LoVo (cell line): ENCODE measurements at regions not wholly inside any gene's neighbourhood (a gene's known extent, or its start where the extent isn't known, plus 50 kb on each side); places are given as distances from the start of the nearest gene placed in this dataset.

Experiments used
- DNase-seq: peaks from one replicate; pipeline ENCODE4 v3.0.0-alpha.2; 2016; ENCODE audit warnings: low spot score

DNA sequence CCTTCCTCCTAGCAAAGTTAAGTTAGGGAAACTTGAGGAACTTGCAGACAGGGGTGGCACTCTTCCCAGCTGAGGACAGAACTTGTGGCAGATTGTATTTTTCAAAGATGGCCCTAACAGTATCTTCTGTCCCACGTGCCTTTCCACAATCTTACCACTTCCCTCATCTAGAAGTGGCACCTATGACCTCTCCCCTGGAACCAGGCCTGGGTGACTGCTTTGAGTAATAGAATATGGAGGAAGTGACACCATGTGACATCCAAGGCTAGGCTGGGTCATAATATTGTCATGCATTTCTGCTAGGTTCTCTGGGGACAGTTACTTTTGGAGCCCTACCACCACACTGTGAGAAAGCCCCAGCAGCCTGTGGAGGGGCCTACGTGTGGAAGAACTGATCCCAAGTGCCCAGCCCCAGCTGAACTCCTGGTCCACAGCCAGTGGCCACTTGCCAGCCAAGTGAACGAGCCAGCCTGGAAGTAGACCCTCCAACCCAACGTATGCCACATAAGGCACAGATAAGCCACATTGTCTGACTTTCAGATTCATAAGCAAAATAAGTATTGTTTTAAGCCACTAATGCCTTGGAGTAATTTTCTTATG is 193.7 kb downstream of the PTPN20 start:
- no peak for DNase-seq

DNA sequence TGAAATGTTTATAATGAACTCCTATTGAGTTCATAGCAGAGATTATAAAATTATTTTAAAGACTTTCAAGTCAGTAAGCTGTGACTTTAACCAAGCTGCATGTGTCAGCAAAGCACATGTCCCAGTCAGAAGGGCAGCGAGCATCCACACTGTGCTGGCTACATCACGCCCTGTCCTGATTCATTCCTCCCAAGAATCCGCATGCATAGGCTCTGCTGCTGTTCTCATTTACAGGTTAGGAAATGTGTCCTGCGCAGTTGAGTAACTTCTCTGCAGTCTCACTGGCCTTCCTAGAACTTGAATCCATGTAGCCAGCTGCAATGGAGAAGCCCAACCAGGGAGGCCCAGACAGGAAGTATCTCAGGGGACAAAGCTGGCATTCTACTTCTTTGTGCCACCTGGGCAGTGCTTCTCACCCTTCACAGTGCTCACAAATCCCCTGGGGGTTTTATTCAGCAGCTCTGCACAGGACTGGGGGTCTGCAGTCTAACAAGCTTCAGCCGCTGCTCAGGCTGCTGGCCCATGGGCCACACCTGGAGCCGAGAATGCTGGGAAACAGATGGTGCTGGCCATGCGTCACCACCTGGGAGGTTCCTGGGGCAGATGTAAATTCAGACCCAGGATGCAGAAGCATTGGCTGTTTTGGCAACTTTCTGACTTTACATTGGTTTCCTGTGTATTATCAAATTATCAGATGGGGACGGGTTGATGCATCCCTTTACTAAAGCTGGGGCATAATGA is 192.8 kb upstream of the GDF10 start:
- no peak for DNase-seq

DNA sequence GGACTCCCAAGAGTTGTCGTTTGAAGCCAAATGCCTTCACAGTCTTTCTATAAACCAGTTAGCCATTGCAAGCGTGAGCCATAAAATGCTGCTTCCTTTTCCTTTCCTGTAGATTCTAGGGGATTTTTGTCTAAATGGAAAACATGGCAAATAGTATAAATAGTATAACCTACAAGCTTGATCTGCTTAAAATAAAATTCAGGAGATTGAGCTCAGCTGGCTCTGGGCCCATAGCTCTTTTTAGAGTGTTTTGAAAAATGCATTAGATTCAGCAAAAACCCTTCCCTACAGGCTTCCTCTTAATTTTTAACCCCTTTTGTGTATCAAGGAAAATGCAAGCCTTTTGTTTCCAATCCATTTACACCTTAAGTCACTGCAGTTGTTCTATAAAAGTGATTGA is 190.1 kb upstream of the GDF10 start:
- no peak for DNase-seq

DNA sequence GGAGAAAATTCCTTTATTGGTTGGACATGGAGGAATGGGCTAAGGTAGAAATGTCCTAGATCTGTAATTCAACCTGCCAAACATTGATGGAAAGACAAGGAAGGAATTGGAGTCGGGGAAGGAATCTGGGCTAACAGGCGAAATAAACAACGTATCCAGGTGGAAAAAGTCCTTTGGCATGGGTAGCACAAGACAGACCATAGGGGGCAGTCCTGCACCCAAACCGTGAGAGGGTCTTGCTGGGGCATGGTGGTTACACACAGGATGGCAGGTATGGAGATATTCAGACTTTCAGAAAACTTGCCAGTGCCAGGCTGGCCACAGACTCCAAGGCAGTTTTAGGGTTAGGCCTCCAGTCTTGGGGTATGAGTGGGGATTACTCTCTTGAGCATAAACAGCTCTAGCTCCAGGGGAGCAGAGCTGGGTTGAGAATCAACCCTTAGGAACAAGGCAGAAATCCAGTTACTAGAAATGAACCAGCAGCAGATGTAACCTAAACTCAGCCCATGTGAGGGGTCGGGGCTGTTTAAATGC is 188.6 kb upstream of the GDF10 start:
- no peak for DNase-seq

DNA sequence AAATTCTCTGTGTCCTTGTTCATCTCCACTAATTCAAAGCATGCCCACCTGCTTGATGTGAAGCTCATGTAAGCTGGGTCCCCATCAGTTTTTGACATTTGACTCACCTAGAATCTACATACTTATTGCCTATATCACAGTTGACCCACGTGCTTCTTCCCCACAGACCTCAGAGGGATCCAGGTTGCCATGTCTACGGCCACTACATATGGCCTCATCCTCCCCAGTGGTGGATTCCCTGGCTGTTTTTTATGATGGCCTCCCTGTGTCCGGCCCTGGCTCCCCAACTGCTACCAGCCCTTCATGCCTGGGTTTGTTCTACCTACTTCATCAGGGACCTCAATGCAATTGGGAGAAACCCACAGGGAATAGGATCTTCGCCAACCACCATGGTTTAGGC is 187.4 kb upstream of the GDF10 start:
- no peak for DNase-seq

DNA sequence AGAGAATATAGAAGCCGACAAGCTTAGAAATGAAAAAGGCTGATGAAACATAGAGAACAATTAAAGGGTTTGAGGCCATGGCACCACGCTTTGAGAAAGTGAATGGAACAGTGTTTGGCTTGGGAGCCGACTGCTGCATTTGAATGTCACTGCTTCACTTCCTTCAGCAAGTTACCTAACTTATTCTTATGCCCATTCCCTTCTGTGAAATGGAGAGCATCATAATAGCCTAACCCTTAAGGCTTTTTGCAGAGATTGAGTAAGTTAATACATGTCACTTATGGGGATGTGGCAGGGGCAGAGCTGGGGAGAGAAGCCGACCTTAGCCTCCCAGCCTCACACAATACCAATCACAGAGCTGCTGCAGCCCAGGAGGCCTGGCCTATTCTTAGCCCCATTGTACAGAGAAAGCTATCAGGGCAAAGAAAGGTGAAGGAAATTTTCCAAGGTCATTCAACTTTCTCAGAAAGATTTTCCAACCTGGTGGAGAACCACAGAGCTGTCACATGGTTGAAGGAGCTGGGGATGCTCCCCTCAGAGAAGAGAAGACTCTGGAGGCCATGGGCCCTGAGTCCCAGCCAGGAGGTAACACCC is 186.0 kb upstream of the GDF10 start:
- DNase-seq: no peak

DNA sequence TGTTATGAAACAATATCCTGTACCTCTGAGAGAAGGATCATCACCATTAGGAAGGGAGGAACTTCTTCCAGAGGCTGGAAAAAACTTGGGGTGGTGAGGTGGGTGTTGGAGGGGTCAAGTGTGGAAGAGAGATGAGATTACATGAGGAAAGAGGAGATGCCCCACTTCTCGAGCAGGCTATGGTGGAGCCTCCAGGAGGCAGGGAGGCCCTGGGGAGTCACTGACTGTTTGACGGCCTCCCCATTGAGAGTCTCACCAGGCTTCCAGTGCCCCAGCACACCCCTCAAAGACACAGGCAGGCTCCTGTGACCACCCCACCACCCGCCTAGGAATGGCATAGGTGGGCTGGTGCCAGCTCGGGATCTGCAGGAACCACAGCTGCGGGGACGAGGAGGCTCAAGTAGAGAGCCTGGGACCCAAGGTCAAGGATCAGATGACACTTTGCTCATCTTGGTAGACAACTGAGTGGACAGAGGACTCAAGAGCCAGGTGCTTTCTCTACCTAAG is 185.3 kb upstream of the GDF10 start:
- no peak for DNase-seq

DNA sequence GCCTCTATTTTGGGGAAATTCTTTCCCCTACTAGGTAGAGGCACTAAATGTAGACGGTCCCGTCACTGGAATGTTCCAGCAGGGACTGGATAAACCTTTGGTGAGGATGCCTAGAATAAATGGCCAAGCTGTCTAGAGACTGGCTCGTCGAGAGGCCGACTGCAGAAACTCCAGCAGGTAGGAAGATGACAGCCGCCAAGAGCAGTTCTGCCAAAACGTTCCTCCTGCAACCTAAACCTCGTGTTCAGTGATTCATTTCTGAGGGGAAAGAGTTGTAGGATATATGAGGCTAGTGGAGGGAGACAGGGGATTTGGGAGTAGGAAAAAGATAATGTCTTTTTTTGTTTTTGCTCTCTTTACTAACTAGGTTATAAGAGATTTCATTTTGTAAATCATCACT is 184.7 kb upstream of the GDF10 start:
- DNase-seq: no peak

DNA sequence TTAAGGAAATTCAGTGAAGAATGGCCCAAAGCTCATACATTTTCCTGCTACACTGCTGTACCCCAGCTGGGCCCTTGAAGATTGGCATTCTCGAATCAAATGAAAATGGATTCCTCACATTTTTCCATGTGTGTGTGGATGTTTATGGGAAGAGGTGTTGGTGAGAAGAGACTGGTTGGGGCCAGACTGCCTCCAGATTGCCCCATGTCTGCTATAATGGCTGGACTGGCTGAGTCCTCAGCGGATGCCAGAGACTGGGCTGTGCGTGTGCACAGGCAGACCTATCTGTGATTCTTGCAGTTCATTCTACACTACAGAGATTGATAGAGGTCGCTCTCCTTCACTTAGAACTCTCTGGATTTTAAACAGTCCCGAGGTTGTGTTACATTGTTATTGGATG is 183.6 kb upstream of the GDF10 start:
- DNase-seq: no peak

DNA sequence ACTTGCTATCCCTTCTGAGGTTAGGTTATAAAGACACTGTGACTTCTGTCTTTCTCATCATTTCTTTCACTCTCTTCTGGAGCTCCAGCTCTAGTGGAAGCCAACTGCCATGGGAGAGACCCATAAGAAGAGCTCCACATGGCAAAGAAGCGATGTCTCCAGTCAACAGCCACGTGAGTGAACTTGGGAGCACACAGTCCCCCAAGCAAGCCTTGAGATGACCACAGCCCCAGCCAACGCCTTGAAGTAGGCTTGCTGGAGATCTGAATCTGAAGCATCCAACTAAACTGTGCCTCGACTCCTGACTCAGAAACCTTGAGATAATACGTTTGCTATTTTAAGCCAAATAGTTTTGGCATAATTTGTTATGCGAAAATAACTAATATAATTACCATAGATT is 181.7 kb upstream of the GDF10 start:
- DNase-seq: no peak

DNA sequence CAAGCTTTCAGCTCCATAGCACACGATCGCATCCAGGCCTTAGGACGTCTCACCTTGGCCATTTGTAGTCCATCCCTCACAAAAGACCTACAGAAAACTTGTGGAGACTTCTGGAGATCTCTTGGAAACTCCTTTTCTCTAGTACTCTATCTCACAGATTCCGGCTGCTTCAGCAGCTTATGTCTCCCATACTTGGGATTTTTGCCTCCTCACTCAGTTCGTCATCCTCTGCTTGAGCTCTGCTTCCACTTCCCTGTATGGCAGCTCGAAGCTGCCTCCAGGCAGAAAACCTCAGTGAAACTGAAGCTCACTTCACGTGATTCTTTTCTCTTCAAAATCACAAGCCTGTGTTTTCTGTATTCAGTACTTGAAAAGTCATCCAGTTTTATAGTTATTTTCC is 178.7 kb upstream of the GDF10 start:
- no peak for DNase-seq

DNA sequence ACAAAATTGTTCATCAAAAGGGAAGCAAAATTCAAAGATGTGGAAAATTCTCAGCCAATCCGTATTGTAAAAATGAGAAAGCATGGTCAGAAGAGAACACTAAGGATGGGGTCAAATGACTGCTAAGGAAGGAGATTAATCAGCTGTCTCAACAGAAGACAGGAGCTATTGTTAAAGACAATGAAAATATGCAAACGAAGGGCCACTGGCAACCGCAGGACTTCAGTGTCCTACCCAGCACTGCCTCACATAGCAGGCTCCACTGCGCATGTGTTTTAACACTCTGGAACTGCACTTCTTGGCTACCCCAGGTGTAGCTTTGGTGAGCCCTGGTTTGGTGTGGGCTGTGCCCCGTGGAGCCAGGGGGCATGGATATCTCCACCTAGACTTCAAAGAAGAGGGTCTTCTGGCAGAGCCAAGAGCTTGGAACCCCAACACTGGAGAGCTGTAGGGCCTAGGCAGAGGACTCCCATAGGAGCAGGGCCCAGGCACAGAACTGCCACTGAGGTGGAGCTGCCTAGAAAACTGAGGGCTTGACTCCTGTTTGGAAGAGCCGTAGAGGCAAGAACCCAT is 176.2 kb upstream of the GDF10 start:
- no peak for DNase-seq

DNA sequence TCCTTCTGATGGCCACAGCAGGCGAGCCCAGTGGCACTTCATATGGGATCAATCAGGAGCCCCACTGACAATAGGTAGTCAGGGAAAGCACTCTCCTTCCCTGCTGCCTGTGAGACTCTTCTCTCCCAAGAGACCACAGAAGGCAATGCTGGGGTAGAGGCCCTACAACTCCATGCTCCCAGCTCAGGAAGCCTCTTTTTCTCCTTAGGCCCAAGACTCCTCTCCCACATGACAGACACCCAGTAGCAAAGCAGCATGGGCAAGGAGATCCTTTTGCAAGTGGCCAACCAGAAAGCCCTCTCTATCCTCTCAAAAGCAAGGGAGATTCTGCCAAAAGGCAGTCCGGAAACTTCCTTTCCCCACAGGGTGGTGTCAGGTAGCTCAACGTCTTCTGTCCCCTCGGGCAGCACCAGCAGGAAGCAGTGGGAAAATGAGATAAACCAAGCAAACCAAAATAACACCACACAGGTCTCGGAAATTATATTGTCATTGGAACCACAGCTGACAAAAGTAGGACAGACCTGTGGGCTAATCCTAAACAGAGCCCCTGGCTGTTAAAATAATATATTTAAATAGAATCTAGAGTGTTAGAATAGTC is 172.7 kb upstream of the GDF10 start:
- DNase-seq: no peak

DNA sequence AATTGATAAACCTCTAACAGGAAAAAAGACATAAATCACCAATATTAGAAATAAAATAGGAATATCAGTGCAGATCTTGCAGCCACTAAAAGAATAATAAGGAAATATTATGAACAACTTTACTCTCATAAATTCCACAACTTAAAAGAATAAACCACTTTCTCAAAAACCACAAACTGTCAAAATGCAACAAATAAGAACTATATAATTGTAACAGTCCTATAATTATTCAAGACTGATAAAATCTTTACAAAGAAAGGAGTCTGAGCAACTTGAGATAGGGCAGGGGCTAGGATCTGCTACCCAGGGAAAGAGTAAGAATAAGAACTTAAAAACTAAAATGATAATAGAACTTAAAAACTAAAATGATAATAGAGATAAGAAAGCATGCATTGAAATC is 169.5 kb upstream of the GDF10 start:
- DNase-seq: no peak

DNA sequence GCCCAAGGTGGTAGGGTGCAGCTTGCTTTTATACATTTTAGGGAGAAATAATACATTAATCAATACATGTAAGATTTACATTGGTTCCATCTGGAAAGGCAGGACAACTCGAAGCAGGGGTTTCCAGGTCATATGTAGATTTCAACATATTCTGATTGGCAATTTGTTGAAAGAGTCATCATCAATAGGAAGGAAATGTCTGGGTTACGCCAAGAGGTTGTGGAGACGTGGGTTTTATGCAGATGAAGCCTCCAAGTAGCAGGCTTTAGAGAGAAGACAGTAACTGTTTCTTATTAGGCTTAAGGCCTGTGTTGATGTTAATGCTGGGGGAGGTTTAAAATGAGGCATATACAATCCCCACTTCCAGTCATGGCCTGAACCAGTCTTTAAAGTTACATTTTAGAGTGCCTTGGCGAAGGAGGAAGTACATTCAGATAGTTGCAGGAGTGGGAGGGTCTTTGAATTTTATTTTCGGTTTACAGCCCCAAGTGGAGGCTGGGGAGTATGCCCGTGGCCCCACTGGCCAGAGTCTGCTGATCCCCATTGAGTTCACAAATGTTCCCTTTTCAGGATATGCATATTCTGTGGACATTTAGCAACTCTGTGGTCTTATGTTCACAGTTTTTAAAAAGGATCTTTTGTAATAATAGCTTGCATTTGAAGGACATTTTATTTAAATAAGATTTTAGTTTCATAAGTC is 166.0 kb upstream of the GDF10 start:
- no peak for DNase-seq

DNA sequence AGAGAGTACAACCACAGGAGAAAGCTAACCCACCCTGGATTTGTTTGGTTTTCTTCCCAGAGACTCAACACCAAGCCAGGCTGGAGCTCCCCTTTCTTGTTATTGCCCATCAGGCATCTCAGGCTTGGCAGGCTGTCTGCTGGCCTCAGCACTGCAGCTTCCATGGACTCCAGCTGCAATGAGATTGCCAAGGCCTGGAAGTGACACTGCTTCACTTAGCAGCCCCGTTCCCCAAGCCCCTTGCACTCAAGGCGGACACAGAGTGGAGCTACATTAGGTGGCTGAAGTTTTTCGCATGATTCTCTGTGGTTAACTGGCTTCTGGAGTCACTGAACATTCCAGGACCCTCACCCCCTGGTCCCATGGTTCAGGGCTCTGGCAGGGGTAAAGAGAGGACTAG is 163.1 kb upstream of the GDF10 start:
- DNase-seq: no peak

DNA sequence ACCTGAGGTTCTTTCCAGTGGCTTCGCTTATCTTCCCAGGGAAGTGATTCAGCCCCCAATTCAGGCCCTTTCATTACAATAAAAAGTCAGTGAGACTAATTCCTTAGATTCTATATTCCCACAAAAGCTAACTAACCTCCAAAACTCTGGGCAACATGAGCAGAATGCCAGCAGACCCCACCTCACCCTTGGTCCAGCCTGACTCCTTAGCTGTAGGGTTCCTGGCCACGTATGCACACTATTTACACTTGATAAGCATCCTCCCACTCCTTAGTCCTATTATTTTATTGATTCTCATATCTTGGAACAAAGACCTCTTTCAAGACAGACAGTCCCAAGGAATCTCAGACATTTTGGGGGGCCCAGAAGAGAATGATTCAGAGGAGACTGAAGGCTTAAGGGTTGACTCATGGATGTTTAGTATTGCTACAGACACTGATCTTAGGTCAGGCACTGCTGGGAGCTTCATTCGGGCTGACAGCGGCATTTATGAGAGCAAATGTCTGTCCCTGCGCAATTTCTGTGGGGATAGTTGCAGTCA is 162.6 kb upstream of the GDF10 start:
- DNase-seq: peak; percentile 41

DNA sequence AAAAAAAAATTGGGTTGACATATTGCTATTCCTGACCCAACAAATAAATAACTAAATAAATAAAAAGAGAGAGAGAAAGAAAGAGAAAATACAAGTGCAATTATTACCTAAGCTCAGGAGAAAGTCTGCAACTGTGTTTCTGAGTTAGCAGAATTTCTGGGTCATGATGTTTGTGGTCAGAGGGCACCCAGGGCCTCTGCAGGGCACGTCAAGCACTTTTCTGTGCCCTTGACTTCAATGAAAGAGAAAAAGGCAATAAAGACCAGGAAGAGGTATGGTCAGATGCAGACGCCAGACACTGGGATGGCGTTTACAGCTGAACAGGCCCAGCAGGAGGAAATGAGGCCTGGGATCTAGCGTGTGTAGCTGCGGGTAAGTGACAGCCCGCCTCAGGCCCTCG is 160.9 kb upstream of the GDF10 start:
- DNase-seq: no peak

DNA sequence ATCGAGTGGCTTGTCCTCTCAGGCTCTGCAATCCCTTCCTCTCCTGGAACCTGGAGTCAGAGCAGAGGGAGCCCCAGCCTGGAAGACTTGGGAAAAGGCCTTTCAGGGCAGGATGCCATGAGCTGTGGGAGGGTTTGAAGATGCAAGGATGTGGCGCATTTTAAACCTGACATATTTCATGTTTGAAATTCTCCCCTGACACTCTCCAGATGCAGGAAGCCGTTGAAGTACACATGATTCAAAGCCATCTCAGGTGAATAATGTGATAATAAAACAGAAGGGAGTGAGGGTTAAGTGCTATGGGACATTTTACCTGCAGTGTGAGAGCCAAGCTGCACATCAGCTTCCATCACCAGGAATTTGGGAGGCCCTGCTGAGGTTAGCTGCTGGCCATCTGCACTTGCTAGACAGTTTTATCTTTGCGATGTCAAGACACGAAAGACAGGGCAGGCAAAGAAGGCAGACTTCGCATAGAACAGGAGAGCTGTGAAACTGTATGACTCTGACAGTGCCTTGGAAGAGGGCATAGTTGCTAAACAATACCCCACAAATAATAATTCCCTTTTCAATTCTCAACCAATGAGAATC is 159.1 kb upstream of the GDF10 start:
- DNase-seq: no peak

DNA sequence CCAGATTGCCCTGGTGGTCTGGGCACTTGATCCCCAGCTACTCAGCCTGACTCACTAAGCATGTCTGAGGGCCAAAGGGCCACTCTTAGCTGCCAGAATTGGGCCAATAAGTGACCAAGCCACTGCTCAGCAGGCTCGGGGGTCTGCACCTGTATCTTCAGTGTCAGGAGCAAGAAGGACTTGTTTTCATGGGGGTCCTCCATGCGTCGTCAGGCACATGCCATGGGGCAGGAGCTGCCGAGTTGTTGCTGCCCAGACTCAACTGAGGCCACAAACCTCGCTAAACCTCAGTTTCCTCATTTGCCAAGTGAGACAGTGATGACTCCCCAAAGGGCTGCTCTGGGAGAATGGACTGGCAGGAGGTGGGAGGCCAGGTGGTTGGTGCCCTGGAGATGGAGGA is 158.6 kb upstream of the GDF10 start:
- DNase-seq: no peak

DNA sequence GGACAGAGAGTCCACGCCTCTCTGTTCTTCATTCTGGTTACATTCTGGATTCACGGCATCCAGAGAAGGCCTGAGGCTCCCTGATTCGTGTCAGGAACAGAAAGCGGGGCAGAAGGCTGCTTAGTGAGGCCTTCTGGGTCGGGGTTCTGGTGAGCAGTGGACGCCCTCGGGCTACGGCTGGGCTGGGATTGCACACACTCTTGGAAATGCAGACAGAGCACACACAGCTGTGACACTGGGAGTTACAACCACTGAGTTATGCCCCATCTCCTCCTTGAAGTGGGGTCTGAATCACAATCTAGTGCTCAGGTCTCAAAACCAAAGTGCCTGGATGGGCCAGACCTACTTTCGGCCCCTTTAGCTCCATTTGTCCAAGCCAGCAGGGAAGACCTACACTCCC is 156.9 kb upstream of the GDF10 start:
- no peak for DNase-seq
